ENCODE measurements at regions not wholly inside any gene's neighbourhood (a gene's known extent, or its start where the extent isn't known, plus 50 kb on each side); places are given as distances from the start of the nearest gene placed in this dataset.

GRCh38 chr4:188611143-188611542, 471.9 kb downstream of the TRIML1 start:
- ATAC-seq (no peak), DNase-seq (ENCODE audit: low read depth, low spot score) (no peak)
- ChIA-PET RAD21 (ENCODE audit: low non-redundant PET in 1 of 2, low total read pairs in 2 of 2, uncharacterized antibody in 2 of 2, unreplicated experiment in 2 of 2) (no interaction called here), CTCF (no interaction called here), POLR2A (no interaction called here)
- H3K27me3 ChIP-seq (ENCODE audit: insufficient read depth, low read length), result no peaks in the 10 kb centered on the region
- H3K4me1 ChIP-seq (ENCODE audit: control insufficient read depth in 1 of 2, insufficient read depth in 2 of 2, low read length in 2 of 2), result no peaks in the 10 kb centered on the region
- H4K20me1 ChIP-seq (ENCODE audit: insufficient read depth), result no peaks in the 10 kb centered on the region
- H3K27ac ChIP-seq (ENCODE audit: low read depth, low read length), result no peak overlapping the region
- BruUV-seq (replicated peaks), result no TSS peak
- no peaks in the 10 kb centered on the region for H3K9me3 ChIP-seq (ENCODE audit: control insufficient read depth in 1 of 2, insufficient read depth in 1 of 2, low read depth in 1 of 2, low read length in 2 of 2)
- TF ChIP-seq REST (IDR thresholded peaks at IDR 0.05; ENCODE audit: low read depth) (no peak), YY1 (IDR thresholded peaks at IDR 0.05; ENCODE audit: extremely low read depth, insufficient replicate concordance, low read depth, low read length) (no peak), ATF3 (IDR thresholded peaks at IDR 0.05) (no peak), JUND (IDR thresholded peaks at IDR 0.05) (no peak), POLR2AphosphoS5 (IDR thresholded peaks at IDR 0.05; ENCODE audit: low read depth, low read length) (no peak), SRF (IDR thresholded peaks at IDR 0.05; ENCODE audit: low read depth) (no peak), CBX3 (IDR thresholded peaks at IDR 0.05; ENCODE audit: low read depth) (no peak), POLR2A (IDR thresholded peaks at IDR 0.05; ENCODE audit: borderline replicate concordance, extremely low read depth, insufficient read depth, insufficient read length) (no peak), EZH2phosphoT487 (IDR thresholded peaks at IDR 0.05; ENCODE audit: borderline replicate concordance) (no peak), CEBPB (IDR thresholded peaks at IDR 0.05; ENCODE audit: low read depth) (no peak), EGR1 (IDR thresholded peaks at IDR 0.05; ENCODE audit: low read depth) (no peak), CTCF (IDR thresholded peaks at IDR 0.05 in 2 of 3, conservative IDR thresholded peaks at IDR 0.05 in 1 of 3; ENCODE audit: borderline replicate concordance in 1 of 3, insufficient read depth in 1 of 3, low read depth in 2 of 3, low read length in 2 of 3) (no peak), RAD21 (IDR thresholded peaks at IDR 0.05; ENCODE audit: low read depth) (no peak), SP1 (IDR thresholded peaks at IDR 0.05; ENCODE audit: low read depth) (no peak)
- intact Hi-C loops (cut with micrococcal nuclease), result no loop called here
- no peak overlapping the region for H3K9ac ChIP-seq (ENCODE audit: low read length)
- H3K9me2 ChIP-seq (ENCODE audit: insufficient read depth), result no peaks in the 10 kb centered on the region
- H2AFZ ChIP-seq (ENCODE audit: low read depth, low read length, poor library complexity, severe bottlenecking), result no peak overlapping the region
- no peak overlapping the region for H3K4me3 ChIP-seq (replicated peaks in 1 of 2; ENCODE audit: low read depth in 1 of 2, low read length in 2 of 2)
- H3K79me2 ChIP-seq (ENCODE audit: insufficient read depth, low read length), result no peaks in the 10 kb centered on the region
- H3K36me3 ChIP-seq (ENCODE audit: control insufficient read depth in 1 of 2, insufficient read depth in 2 of 2, low read length in 2 of 2), result no peaks in the 10 kb centered on the region
- no peak overlapping the region for H3K4me2 ChIP-seq (ENCODE audit: low read length)
